GM12878 (cell line): ENCODE measurements at regions not wholly inside any gene's neighbourhood (a gene's known extent, or its start where the extent isn't known, plus 50 kb on each side); places are given as distances from the start of the nearest gene placed in this dataset.

Experiments
- ATAC-seq: fragments of 200-7000 bp; cut with Tn5 transposase; 3 replicates; pipeline ENCODE4 v1.9.1; 2020; ENCODE audit warnings: mild to moderate bottlenecking, moderate library complexity
- BruUV-seq: library from RNA; stranded (reverse); fragments of 400-500 nt; replicated peaks from 2 replicates; lab custom pipeline; 2021; lab: Mats Ljungman, UMichigan
- CTCF ChIA-PET: fragments of 300-600 bp; sonication (Branson Sonifier 250); formaldehyde crosslinking; extraction: SDS; loops from one replicate; lab custom pipeline; 2021; ENCODE audit warnings: inconsistent platforms; lab: Yijun Ruan, JAX
- POLR2A ChIA-PET: fragments of 350-600 bp; formaldehyde crosslinking; extraction: SDS; loops from one replicate; lab custom pipeline; 2021; ENCODE audit warnings: inconsistent platforms; lab: Charles Lee
- RAD21 ChIA-PET: fragments of 300-600 bp; sonication (Branson Sonifier 250); formaldehyde crosslinking; loops from one replicate; lab custom pipeline; 2023; ENCODE audit warnings: antibody characterized with exemption; ENCODE audit not compliant: unreplicated experiment; lab: Charles Lee
- SMC1A ChIA-PET: fragments of 300-600 bp; sonication (Branson Sonifier 250); formaldehyde crosslinking; loops from one replicate; lab custom pipeline; 2023; ENCODE audit not compliant: unreplicated experiment, uncharacterized antibody; lab: Charles Lee
- DNase-seq: peaks from one replicate; pipeline ENCODE4 v3.0.0-alpha.2; 2011; ENCODE audit warnings: low read depth, low spot score
- FAIRE-seq: peaks from 3 replicates; lab custom pipeline; 2011; peaks lifted over from hg19 to GRCh38; lab: Jason Lieb, UNC
- H2AFZ ChIP-seq: 2 replicates; pipeline ENCODE4 v1.6.0; 2011; ENCODE audit warnings: low read depth, low read length, control low read depth; ENCODE audit not compliant: control insufficient read depth
- H3K27ac ChIP-seq: 2 replicates; pipeline ENCODE4 v1.5.1; 2011; ENCODE audit warnings: control low read depth; ENCODE audit not compliant: control insufficient read depth, insufficient read depth
- H3K27me3 ChIP-seq, 2 experiments: replicated peaks in 1 of 2; 2 replicates each; pipeline versions ENCODE4 v1.6.0 to v1.6.1; 2011; ENCODE audit warnings: low read length in 1 of 2; ENCODE audit not compliant: control insufficient read depth in 2 of 2, insufficient read depth in 2 of 2
- H3K36me3 ChIP-seq, 2 experiments: 2 replicates each; pipeline ENCODE4 v1.5.1; 2011; ENCODE audit warnings: low read length in 1 of 2; ENCODE audit not compliant: control insufficient read depth in 2 of 2, insufficient read depth in 2 of 2
- H3K4me1 ChIP-seq: 2 replicates; pipeline ENCODE4 v1.6.1; 2011; ENCODE audit warnings: mild to moderate bottlenecking, low read length, moderate library complexity, mixed read lengths; ENCODE audit not compliant: control insufficient read depth, insufficient read depth
- H3K4me2 ChIP-seq: 2 replicates; pipeline ENCODE4 v1.6.0; 2011; ENCODE audit warnings: control low read depth; ENCODE audit not compliant: control insufficient read depth, insufficient read depth
- H3K4me3 ChIP-seq: fragments of 200-600 bp; sonication (generic); 2 replicates; pipeline ENCODE4 v1.5.1; 2016
- H3K79me2 ChIP-seq: 2 replicates; pipeline ENCODE4 v1.6.0; 2011; ENCODE audit warnings: low read length; ENCODE audit not compliant: control insufficient read depth, insufficient read depth
- H3K9ac ChIP-seq: 2 replicates; pipeline ENCODE4 v1.8.0; 2011; ENCODE audit warnings: low read length, control low read depth, mixed read lengths; ENCODE audit not compliant: control insufficient read depth, insufficient read depth
- H3K9me3 ChIP-seq: replicated peaks from 3 replicates; pipeline ENCODE4 v1.5.1; 2011; ENCODE audit warnings: mild to moderate bottlenecking, low read length; ENCODE audit not compliant: control insufficient read depth, insufficient read depth
- H4K20me1 ChIP-seq: 2 replicates; pipeline ENCODE4 v1.6.0; 2011; ENCODE audit not compliant: control insufficient read depth, insufficient read depth
- BACH1 ChIP-seq: fragments of 450-650 bp; IDR thresholded peaks from 2 replicates; pipeline ENCODE4 v1.6.1; 2017; ENCODE audit warnings: mild to moderate bottlenecking, borderline replicate concordance
- EED ChIP-seq: sonication (generic); IDR thresholded peaks from 2 replicates; pipeline ENCODE4 v1.6.1; 2016; ENCODE audit warnings: antibody characterized with exemption, low read depth
- IKZF2 ChIP-seq, 2 experiments: fragments of 450-650 bp; IDR thresholded peaks; 2 replicates each; pipeline ENCODE4 v1.6.1; 2017; ENCODE audit warnings: mild to moderate bottlenecking in 2 of 2, moderate library complexity in 2 of 2
- MLLT1 ChIP-seq: fragments of 450-650 bp; IDR thresholded peaks from 2 replicates; pipeline ENCODE4 v1.6.1; 2016; ENCODE audit warnings: mild to moderate bottlenecking
- NBN ChIP-seq: fragments of 450-650 bp; IDR thresholded peaks from 2 replicates; pipeline ENCODE4 v1.6.1; 2016
- NFIC ChIP-seq: IDR thresholded peaks from 2 replicates; pipeline ENCODE4 v1.6.1; 2012; ENCODE audit warnings: low read depth, mild to moderate bottlenecking, inconsistent platforms, low read length, moderate library complexity
- POU2F2 ChIP-seq: IDR thresholded peaks from 3 replicates; pipeline ENCODE4 v1.6.1; 2011; ENCODE audit warnings: low read depth, mild to moderate bottlenecking, low read length, borderline replicate concordance
- RUNX3 ChIP-seq: IDR thresholded peaks from 2 replicates; pipeline ENCODE4 v1.6.1; 2012; ENCODE audit warnings: low read length, inconsistent platforms
- SPI1 ChIP-seq: IDR thresholded peaks from 2 replicates; pipeline ENCODE4 v1.6.1; 2011; ENCODE audit warnings: low read depth, mild to moderate bottlenecking, low read length, moderate library complexity, borderline replicate concordance; ENCODE audit not compliant: insufficient read depth
- ZBTB40 ChIP-seq: fragments of 450-650 bp; IDR thresholded peaks from 2 replicates; pipeline ENCODE4 v1.6.1; 2016; ENCODE audit warnings: mild to moderate bottlenecking, moderate library complexity, borderline replicate concordance
- ZNF274 ChIP-seq: IDR thresholded peaks from one replicate; pipeline ENCODE4 v1.8.0; 2011; ENCODE audit not compliant: insufficient read length, insufficient read depth
- WGBS: methylation state at CpG from one replicate; pipeline ENCODE4 v1.1.6; 2016; ENCODE audit warnings: low lambda C conversion rate; ENCODE audit not compliant: insufficient replicate concordance, insufficient coverage; ENCODE audit errors: missing lambda C conversion rate; 5-methylcytosine and 5-hydroxymethylcytosine counted together
- in situ Hi-C: fragments of 300-500 bp; cut with MboI; formaldehyde crosslinking; loops from 9 replicates; pipeline ENCODE4 v1.14.3; 2018; ENCODE audit warnings: mixed read lengths
- intact Hi-C: fragments of 100-400 bp; cut with micrococcal nuclease; formaldehyde crosslinking; loops from one replicate; pipeline ENCODE4 v1.14.2; 2022; ENCODE audit not compliant: unreplicated experiment

DNA sequence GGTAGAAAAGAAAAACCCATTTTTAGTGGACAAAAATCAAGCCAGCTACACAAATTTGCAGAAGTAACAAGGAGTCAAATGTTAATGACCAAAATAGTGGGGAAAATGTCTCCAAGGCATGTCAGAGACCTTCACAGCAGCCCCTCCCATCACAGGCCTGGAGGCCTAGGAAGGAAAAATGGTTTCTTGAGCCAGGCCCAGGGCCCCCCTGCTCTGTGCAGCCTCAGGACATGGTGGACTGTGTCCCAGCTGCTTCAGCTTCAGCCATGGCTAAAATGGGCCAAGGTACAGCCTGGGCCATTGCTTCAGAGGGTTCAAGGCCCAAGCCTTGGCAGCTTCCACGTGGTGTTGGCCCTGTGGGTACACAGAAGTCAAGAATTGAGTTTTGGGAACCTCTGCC is 82.5 kb upstream of the CLVS2 start:
- in situ Hi-C loops (no loop called here), intact Hi-C loops (no loop called here)
- SMC1A ChIA-PET, result no interaction called here
- TF ChIP-seq NBN, result no peak
- H3K4me2 ChIP-seq, result no peak overlapping the region
- H3K4me1 ChIP-seq, result no peaks in the 10 kb centered on the region
- no peak overlapping the region for H3K4me3 ChIP-seq
- no peak overlapping the region for H2AFZ ChIP-seq
- H3K27ac ChIP-seq, result no peak overlapping the region
- ATAC-seq (no peak), DNase-seq (no peak), FAIRE-seq (no peak)
- POLR2A ChIA-PET, result no interaction called here
- H3K9me3 ChIP-seq, result no peaks in the 10 kb centered on the region
- BruUV-seq, result no TSS peak
- H4K20me1 ChIP-seq, result no peaks in the 10 kb centered on the region
- no peaks in the 10 kb centered on the region for H3K36me3 ChIP-seq
- H3K9ac ChIP-seq, result no peak overlapping the region
- RAD21 ChIA-PET, result no interaction called here
- no peaks in the 10 kb centered on the region for H3K79me2 ChIP-seq
- no peaks in the 10 kb centered on the region for H3K27me3 ChIP-seq
- WGBS, result 11% methylated on average over 1 of the region's 1 CpG
- CTCF ChIA-PET, result no interaction called here

DNA sequence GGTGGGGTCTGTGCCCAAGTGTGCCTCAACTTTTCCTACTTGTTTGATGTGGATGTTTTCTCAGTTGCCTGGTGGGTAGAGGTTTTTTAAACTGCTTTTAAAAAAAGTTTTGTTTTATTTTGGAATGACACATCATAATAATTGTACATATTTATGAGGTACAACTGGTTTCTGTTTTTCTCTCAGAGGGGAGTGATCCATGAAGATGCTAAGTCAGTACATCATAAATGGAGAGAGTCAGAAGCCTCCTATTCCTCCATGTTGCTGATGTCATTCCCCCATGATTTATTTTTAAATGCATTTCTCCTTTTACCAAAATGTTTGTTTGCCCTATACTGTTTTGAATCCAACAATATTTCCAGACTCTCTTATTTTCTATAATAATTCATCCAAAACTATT is 77.3 kb upstream of the CLVS2 start:
- H3K27me3 ChIP-seq, result no peaks in the 10 kb centered on the region
- no peaks in the 10 kb centered on the region for H4K20me1 ChIP-seq
- H3K4me2 ChIP-seq, result no peak overlapping the region
- H3K79me2 ChIP-seq, result no peaks in the 10 kb centered on the region
- ChIA-PET RAD21 (no interaction called here), SMC1A (no interaction called here), CTCF (interaction anchor here (1.5 to 2.6 kb wide), 2 partner anchors 15 to 47 kb away, joined by 4 to 10 read pairs; no protein-coding TSS in a partner anchor), POLR2A (no interaction called here)
- H3K27ac ChIP-seq, result no peak overlapping the region
- DNase-seq (no peak), FAIRE-seq (no peak), ATAC-seq (no peak)
- no peak overlapping the region for H3K4me3 ChIP-seq
- no peaks in the 10 kb centered on the region for H3K9me3 ChIP-seq
- TF ChIP-seq POU2F2, result no peak
- TF ChIP-seq NFIC, result no peak
- TF ChIP-seq ZBTB40, result no peak
- no peak for TF ChIP-seq BACH1
- no peak for TF ChIP-seq MLLT1
- no peak for TF ChIP-seq SPI1
- TF ChIP-seq EED, result no peak
- no peak for TF ChIP-seq ZNF274
- no peak for TF ChIP-seq RUNX3
- TF ChIP-seq IKZF2 (IDR thresholded peaks at IDR 0.05), result no peak
- no peak overlapping the region for H3K9ac ChIP-seq
- no peaks in the 10 kb centered on the region for H3K36me3 ChIP-seq
- H3K4me1 ChIP-seq, result no peaks in the 10 kb centered on the region
- intact Hi-C loops (no loop called here), in situ Hi-C loops (no loop called here)
- BruUV-seq, result no TSS peak
- no peak overlapping the region for H2AFZ ChIP-seq
